ENCODE measurements at regions not wholly inside any gene's neighbourhood (a gene's known extent, or its start where the extent isn't known, plus 50 kb on each side); places are given as distances from the start of the nearest gene placed in this dataset.
"Not testable (repeated sequence)": the region's sequence is repeated elsewhere in the genome, so short reads cannot be mapped to it uniquely, and the experiment has no call there.

GRCh38 chr1:198809247-198809646 lies 170.4 kb downstream of the PTPRC start:
- no peak for DNase-seq

GRCh38 chr1:198811449-198811848 lies 172.6 kb downstream of the PTPRC start:
- DNase-seq: no peak

GRCh38 chr1:198823626-198824025 lies 184.8 kb downstream of the PTPRC start:
- no peak for DNase-seq

- no peak for DNase-seq
Observed at GRCh38 chr1:198825254-198825653, 186.4 kb downstream of the PTPRC start.

- no peak for DNase-seq
Observed at GRCh38 chr1:198829356-198829755, 190.5 kb downstream of the PTPRC start.

GRCh38 chr1:198829944-198830343 lies 191.1 kb downstream of the PTPRC start:
- no peak for DNase-seq

GRCh38 chr1:198830412-198830811 lies 191.6 kb downstream of the PTPRC start:
- no peak for DNase-seq

- no peak for DNase-seq
Observed at GRCh38 chr1:198833706-198834503, 195.1 kb downstream of the PTPRC start.

- DNase-seq: no peak
Observed at GRCh38 chr1:198837278-198838021, 198.6 kb downstream of the PTPRC start.

- no peak for DNase-seq
Observed at GRCh38 chr1:198838022-198838342, 199.1 kb downstream of the PTPRC start.

- DNase-seq: no peak
Observed at GRCh38 chr1:198841477-198841876, 202.6 kb downstream of the PTPRC start.

- no peak for DNase-seq
Observed at GRCh38 chr1:198842686-198843085, 203.8 kb downstream of the PTPRC start.

- DNase-seq: no peak
Observed at GRCh38 chr1:198845271-198845670, 206.4 kb downstream of the PTPRC start.

GRCh38 chr1:198845851-198846250 lies 207.0 kb downstream of the PTPRC start:
- DNase-seq: no peak

- DNase-seq: no peak
Observed at GRCh38 chr1:198846556-198846955, 207.7 kb downstream of the PTPRC start.

GRCh38 chr1:198848206-198848605 lies 209.4 kb downstream of the PTPRC start:
- no peak for DNase-seq

- no peak for DNase-seq
Observed at GRCh38 chr1:198848649-198849048, 209.8 kb downstream of the PTPRC start.

GRCh38 chr1:198849093-198849492 lies 210.3 kb downstream of the PTPRC start:
- no peak for DNase-seq

GRCh38 chr1:198850196-198850595 lies 211.4 kb downstream of the PTPRC start:
- DNase-seq: no peak

- not testable (repeated sequence) for DNase-seq
Observed at GRCh38 chr1:198850966-198851365, 212.1 kb downstream of the PTPRC start.

- no peak for DNase-seq
Observed at GRCh38 chr1:198856601-198857000, 217.8 kb downstream of the PTPRC start.

- no peak for DNase-seq
Observed at GRCh38 chr1:198858033-198858432, 219.2 kb downstream of the PTPRC start.

GRCh38 chr1:198860371-198860770 lies 221.5 kb downstream of the PTPRC start:
- DNase-seq: no peak

GRCh38 chr1:198861636-198862035 lies 222.8 kb downstream of the PTPRC start:
- DNase-seq: no peak

GRCh38 chr1:198864695-198865094 lies 225.9 kb downstream of the PTPRC start:
- DNase-seq: no peak

Data from activated T-cell treated with anti-CD3 and anti-CD28 coated beads for 4 hours (primary cell).